Activated CD4-positive, alpha-beta T cell treated with anti-CD3 and anti-CD28 coated beads, Interleukin-2, Interleukin-6, amounts not matched to agents 100 ng/mL and 50 ng/mL, durations not matched to agents 16 hours and 8 hours (primary cell): ENCODE measurements at regions not wholly inside any gene's neighbourhood (a gene's known extent, or its start where the extent isn't known, plus 50 kb on each side); places are given as distances from the start of the nearest gene placed in this dataset.

Experiments
- DNase-seq: peaks from one replicate; pipeline ENCODE4 v3.0.0-alpha.2; 2020

GRCh38 chr5:117261948-117262571 is 687.4 kb upstream of the SEMA6A start:
- DNase-seq: no peak

GRCh38 chr5:117255211-117256027 is 680.8 kb upstream of the SEMA6A start:
- DNase-seq: no peak

GRCh38 chr5:117252566-117252965 is 677.9 kb upstream of the SEMA6A start:
- no peak for DNase-seq

GRCh38 chr5:117249086-117249815 is 674.6 kb upstream of the SEMA6A start:
- no peak for DNase-seq

GRCh38 chr5:117246424-117246823 is 671.8 kb upstream of the SEMA6A start:
- DNase-seq: no peak

- peak; percentile 0 for DNase-seq
Observed at GRCh38 chr5:117245130-117245529, 670.5 kb upstream of the SEMA6A start.

GRCh38 chr5:117242028-117242427 is 667.4 kb upstream of the SEMA6A start:
- DNase-seq: no peak

GRCh38 chr5:117236941-117237340 is 662.3 kb upstream of the SEMA6A start:
- DNase-seq: no peak

- DNase-seq: no peak
Observed at GRCh38 chr5:117235786-117236185, 661.2 kb upstream of the SEMA6A start.

- DNase-seq: no peak
Observed at GRCh38 chr5:117230375-117230774, 655.8 kb upstream of the SEMA6A start.

- no peak for DNase-seq
Observed at GRCh38 chr5:117220730-117221129, 646.1 kb upstream of the SEMA6A start.

- DNase-seq: no peak
Observed at GRCh38 chr5:117218789-117219188, 644.2 kb upstream of the SEMA6A start.

- DNase-seq: no peak
Observed at GRCh38 chr5:117212866-117213265, 638.2 kb upstream of the SEMA6A start.

GRCh38 chr5:117210796-117211195 is 636.2 kb upstream of the SEMA6A start:
- DNase-seq: no peak

- DNase-seq: no peak
Observed at GRCh38 chr5:117209479-117209878, 634.9 kb upstream of the SEMA6A start.

GRCh38 chr5:117207088-117207668 is 632.6 kb upstream of the SEMA6A start:
- DNase-seq: no peak

GRCh38 chr5:117205894-117206293 is 631.3 kb upstream of the SEMA6A start:
- no peak for DNase-seq

- DNase-seq: no peak
Observed at GRCh38 chr5:117204926-117205869, 630.6 kb upstream of the SEMA6A start.

GRCh38 chr5:117204404-117204803 is 629.8 kb upstream of the SEMA6A start:
- no peak for DNase-seq

- no peak for DNase-seq
Observed at GRCh38 chr5:117203584-117203983, 629.0 kb upstream of the SEMA6A start.

- no peak for DNase-seq
Observed at GRCh38 chr5:117201001-117201400, 626.4 kb upstream of the SEMA6A start.

GRCh38 chr5:117195076-117195475 is 620.5 kb upstream of the SEMA6A start:
- DNase-seq: no peak
